DOHH2 (cell line): ENCODE measurements at regions not wholly inside any gene's neighbourhood (a gene's known extent, or its start where the extent isn't known, plus 50 kb on each side); places are given as distances from the start of the nearest gene placed in this dataset.

Experiments used
- H3F3A ChIP-seq: fragments of 200-600 bp; sonication (generic), shearing (Covaris generic); 2 replicates; pipeline ENCODE4 v1.6.0; 2016; ENCODE audit warnings: antibody characterized with exemption, mild to moderate bottlenecking; ENCODE audit not compliant: control insufficient read depth, insufficient read depth
- H3K27ac ChIP-seq: fragments of 200-600 bp; sonication (generic); 2 replicates; pipeline ENCODE4 v1.5.1; 2014; ENCODE audit warnings: low read depth, mild to moderate bottlenecking, low read length, moderate library complexity
- H3K27me3 ChIP-seq: fragments of 200-600 bp; sonication (generic); 2 replicates; pipeline ENCODE4 v1.6.1; 2014; ENCODE audit warnings: mild to moderate bottlenecking, low read length, mixed read lengths; ENCODE audit not compliant: control insufficient read depth
- H3K36me3 ChIP-seq: fragments of 200-600 bp; sonication (generic); 2 replicates; pipeline ENCODE4 v1.6.1; 2014; ENCODE audit warnings: mild to moderate bottlenecking, low read length, moderate library complexity, mixed read lengths; ENCODE audit not compliant: control insufficient read depth
- H3K4me1 ChIP-seq: fragments of 200-600 bp; sonication (generic); 2 replicates; pipeline ENCODE4 v1.6.1; 2014; ENCODE audit warnings: mild to moderate bottlenecking, low read length, mixed read lengths; ENCODE audit not compliant: control insufficient read depth
- H3K4me2 ChIP-seq: fragments of 200-600 bp; sonication (generic); 2 replicates; pipeline ENCODE4 v1.6.0; 2014; ENCODE audit warnings: mild to moderate bottlenecking, low read length, moderate library complexity
- H3K4me3 ChIP-seq: fragments of 200-600 bp; sonication (generic); 2 replicates; pipeline ENCODE4 v1.5.1; 2014; ENCODE audit warnings: mild to moderate bottlenecking, low read length, mixed read lengths
- H3K79me2 ChIP-seq: fragments of 200-600 bp; sonication (generic); 2 replicates; pipeline ENCODE4 v1.6.1; 2014; ENCODE audit warnings: mild to moderate bottlenecking, low read length, mixed read lengths; ENCODE audit not compliant: control insufficient read depth
- H3K9me2 ChIP-seq: fragments of 200-600 bp; sonication (generic); replicated peaks from 2 replicates; pipeline ENCODE4 v1.6.1; 2014; ENCODE audit warnings: mild to moderate bottlenecking, low read length, mixed read lengths; ENCODE audit not compliant: control insufficient read depth
- H3K9me3 ChIP-seq: fragments of 200-600 bp; sonication (generic); 2 replicates; pipeline ENCODE4 v1.6.1; 2014; ENCODE audit warnings: antibody characterized with exemption, low read length, mixed read lengths; ENCODE audit not compliant: control insufficient read depth, insufficient read depth
- H4K20me1 ChIP-seq: fragments of 200-600 bp; sonication (generic); 2 replicates; pipeline ENCODE4 v1.6.0; 2014; ENCODE audit warnings: low read depth, mild to moderate bottlenecking, antibody characterized with exemption, low read length, moderate library complexity; ENCODE audit not compliant: control insufficient read depth, insufficient read depth
- CTCF ChIP-seq: fragments of 200-600 bp; sonication (generic); IDR thresholded peaks from one replicate; pipeline ENCODE4 v1.5.1; 2014; ENCODE audit warnings: antibody characterized with exemption, mild to moderate bottlenecking, low read depth, low read length; ENCODE audit not compliant: poor library complexity, severe bottlenecking
- EZH2phosphoT487 ChIP-seq: fragments of 200-600 bp; sonication (generic); IDR thresholded peaks from 2 replicates; pipeline ENCODE4 v1.6.1; 2017; ENCODE audit warnings: borderline replicate concordance, mild to moderate bottlenecking, antibody characterized with exemption, low read length, moderate library complexity, mixed read lengths

- no peaks in the 10 kb centered on the region for H3K36me3 ChIP-seq
- no peaks in the 10 kb centered on the region for H3K4me1 ChIP-seq
- H3K79me2 ChIP-seq: no peaks in the 10 kb centered on the region
- H3K9me2 ChIP-seq: no peaks in the 10 kb centered on the region
- no peak overlapping the region for H3K4me2 ChIP-seq
- H3K4me3 ChIP-seq: no peak overlapping the region
- H3K9me3 ChIP-seq: no peaks in the 10 kb centered on the region
- H3K27ac ChIP-seq: no peak overlapping the region
- H3F3A ChIP-seq: no peaks in the 10 kb centered on the region
- TF ChIP-seq EZH2phosphoT487 (no peak), CTCF (no peak)
- H4K20me1 ChIP-seq: no peaks in the 10 kb centered on the region
- H3K27me3 ChIP-seq: no peaks in the 10 kb centered on the region
Observed at GRCh38 chr6:113055061-113055460, 707.9 kb downstream of the RFPL4B start.

GRCh38 chr6:113055998-113056397 lies 708.9 kb downstream of the RFPL4B start:
- TF ChIP-seq EZH2phosphoT487 (no peak), CTCF (no peak)
- no peak overlapping the region for H3K27ac ChIP-seq
- no peaks in the 10 kb centered on the region for H4K20me1 ChIP-seq
- H3K4me2 ChIP-seq: no peak overlapping the region
- no peaks in the 10 kb centered on the region for H3F3A ChIP-seq
- H3K79me2 ChIP-seq: no peaks in the 10 kb centered on the region
- no peaks in the 10 kb centered on the region for H3K9me3 ChIP-seq
- no peak overlapping the region for H3K4me3 ChIP-seq
- H3K36me3 ChIP-seq: no peaks in the 10 kb centered on the region
- no peaks in the 10 kb centered on the region for H3K9me2 ChIP-seq
- no peaks in the 10 kb centered on the region for H3K4me1 ChIP-seq
- no peaks in the 10 kb centered on the region for H3K27me3 ChIP-seq

GRCh38 chr6:113057567-113058053 lies 710.5 kb downstream of the RFPL4B start:
- Histone ChIP-seq H4K20me1 (no peaks in the 10 kb centered on the region), H3F3A (no peaks in the 10 kb centered on the region), H3K36me3 (no peaks in the 10 kb centered on the region), H3K79me2 (no peaks in the 10 kb centered on the region), H3K4me3 (no peak overlapping the region), H3K27me3 (no peaks in the 10 kb centered on the region), H3K4me2 (no peak overlapping the region), H3K27ac (no peak overlapping the region), H3K4me1 (no peaks in the 10 kb centered on the region), H3K9me3 (no peaks in the 10 kb centered on the region), H3K9me2 (no peaks in the 10 kb centered on the region)
- no peak for TF ChIP-seq EZH2phosphoT487

GRCh38 chr6:113060664-113061063 lies 713.5 kb downstream of the RFPL4B start:
- H3K27ac ChIP-seq: no peak overlapping the region
- H3K4me2 ChIP-seq: no peak overlapping the region
- no peaks in the 10 kb centered on the region for H3K9me3 ChIP-seq
- no peak for TF ChIP-seq EZH2phosphoT487
- TF ChIP-seq CTCF: no peak
- H3F3A ChIP-seq: no peaks in the 10 kb centered on the region
- no peak overlapping the region for H3K4me3 ChIP-seq
- no peaks in the 10 kb centered on the region for H4K20me1 ChIP-seq
- H3K4me1 ChIP-seq: no peaks in the 10 kb centered on the region
- H3K36me3 ChIP-seq: no peaks in the 10 kb centered on the region
- no peaks in the 10 kb centered on the region for H3K27me3 ChIP-seq
- H3K9me2 ChIP-seq: no peaks in the 10 kb centered on the region
- H3K79me2 ChIP-seq: no peaks in the 10 kb centered on the region
